ENCODE measurements at regions not wholly inside any gene's neighbourhood (a gene's known extent, or its start where the extent isn't known, plus 50 kb on each side); places are given as distances from the start of the nearest gene placed in this dataset.

DNA sequence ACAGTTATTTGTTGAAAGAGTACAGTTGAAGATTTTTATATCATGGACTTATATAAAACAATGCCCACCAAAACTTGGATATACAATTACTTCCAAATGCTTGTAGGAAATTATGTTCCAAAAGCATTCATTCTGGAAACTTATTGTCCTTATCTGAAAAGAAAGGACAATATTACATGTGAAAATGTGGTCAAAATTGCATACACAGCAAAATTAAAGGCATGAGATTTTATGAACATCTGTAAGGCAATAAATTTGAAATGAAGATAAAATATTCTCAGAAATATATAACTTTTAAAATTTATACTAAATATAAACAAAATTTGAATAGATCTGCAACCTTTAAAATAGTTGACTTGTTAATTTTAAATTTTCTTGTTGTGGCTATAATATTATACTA is 1173.8 kb downstream of the NLGN4X start:
- no peak for DNase-seq

DNA sequence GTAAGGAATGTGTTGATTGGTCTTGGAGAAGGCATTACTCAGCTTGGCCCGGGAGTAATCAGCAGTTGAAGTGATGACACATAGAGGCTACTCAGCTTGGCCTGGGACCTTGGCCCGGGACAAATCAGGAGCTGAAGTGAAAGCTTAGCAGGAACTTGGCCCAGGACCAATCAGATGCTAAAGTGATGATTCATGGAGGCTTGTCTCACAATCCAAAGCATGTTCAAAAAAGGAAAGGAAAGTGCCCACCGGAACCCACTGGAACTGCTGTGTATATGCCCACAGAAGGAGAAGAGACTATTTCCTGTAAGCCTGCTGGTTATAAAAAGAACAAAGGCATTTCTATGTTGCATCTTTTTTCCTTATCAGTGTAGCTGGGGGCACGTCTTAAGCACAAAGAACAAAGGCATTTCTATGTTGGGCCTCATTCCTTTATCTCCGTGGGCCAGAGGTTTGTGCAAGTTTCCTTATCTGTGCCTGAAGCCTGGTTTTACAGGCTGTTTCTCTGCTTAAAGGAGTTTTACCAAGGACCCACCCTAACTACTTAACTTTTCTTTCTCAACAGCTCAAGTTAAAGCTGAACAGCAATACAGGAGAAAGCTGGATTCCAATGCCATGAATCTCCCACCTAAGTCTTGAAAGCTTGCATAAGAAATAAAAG is 1176.7 kb downstream of the NLGN4X start:
- DNase-seq = no peak

DNA sequence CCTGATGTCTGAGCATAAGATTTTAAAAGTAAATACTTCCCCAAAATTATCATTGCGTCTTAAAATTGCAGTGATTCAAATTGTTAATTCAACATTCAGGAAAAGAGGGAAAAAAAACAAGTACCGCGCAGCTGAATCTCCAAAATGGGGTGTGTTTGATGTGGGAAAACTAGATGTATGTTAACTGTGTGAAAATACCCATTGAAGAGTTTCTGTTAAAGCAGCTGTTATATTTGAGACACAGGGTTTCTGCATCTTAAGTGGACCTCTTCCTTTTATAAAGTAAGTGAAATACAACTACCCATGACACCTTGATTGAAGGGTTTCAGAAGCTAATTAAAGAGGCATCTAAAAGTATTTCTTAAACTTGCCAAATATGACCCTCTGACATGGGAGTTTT is 1186.1 kb downstream of the NLGN4X start:
- DNase-seq = no peak

DNA sequence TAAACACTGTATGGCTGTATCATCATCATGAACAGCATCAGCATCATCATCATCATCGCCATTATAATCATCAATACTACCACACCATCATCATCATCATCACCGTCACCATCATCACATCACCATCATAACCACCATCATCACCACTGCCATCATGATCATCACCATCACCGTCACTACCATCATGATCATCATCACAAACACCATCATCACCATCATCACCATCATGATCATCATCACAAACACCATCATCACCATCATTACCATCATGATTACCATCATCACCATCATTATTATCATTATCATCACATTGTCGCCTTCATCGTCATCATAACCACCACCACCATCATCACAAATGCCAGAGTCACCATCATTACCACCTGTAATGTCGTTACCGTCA is 1196.9 kb downstream of the NLGN4X start:
- no peak for DNase-seq

DNA sequence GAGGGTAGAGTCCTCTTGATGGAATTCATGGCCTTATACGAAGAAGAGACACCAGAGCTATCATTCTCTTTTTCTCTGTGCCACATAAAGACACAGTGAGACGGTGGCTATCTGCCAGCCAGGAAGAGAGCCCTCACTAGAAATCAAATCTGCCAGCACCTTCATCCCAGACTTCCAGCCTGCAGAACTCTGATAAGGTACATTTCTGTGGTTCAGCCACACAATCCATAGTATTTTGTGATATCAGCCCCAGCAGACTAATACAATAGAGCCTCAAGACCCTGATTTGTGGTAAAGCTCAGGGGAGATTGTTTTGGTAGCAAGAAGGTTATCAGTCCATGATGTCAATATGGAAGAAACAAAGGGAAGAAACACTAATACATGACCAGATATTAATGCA is 1213.2 kb downstream of the NLGN4X start:
- DNase-seq = no peak

DNA sequence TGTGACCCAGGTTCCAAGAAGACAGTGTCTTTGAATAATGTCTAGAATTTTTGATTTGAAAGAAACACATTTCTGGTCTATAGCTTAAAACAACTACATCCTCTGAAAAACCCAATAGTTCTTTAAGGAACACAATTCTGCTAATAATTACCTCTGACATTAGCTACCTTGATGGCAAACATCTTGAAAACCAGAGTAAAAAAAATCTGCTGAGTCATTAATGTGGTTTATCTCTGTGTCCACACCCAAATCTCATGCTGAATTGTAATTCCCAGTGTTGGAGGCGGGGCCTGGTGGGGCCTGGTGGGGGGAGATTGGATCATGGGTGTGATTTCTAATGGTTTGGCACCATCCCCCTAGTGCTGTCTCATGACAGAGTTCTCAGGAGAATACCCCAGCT is 1233.8 kb downstream of the NLGN4X start:
- no peak for DNase-seq

DNA sequence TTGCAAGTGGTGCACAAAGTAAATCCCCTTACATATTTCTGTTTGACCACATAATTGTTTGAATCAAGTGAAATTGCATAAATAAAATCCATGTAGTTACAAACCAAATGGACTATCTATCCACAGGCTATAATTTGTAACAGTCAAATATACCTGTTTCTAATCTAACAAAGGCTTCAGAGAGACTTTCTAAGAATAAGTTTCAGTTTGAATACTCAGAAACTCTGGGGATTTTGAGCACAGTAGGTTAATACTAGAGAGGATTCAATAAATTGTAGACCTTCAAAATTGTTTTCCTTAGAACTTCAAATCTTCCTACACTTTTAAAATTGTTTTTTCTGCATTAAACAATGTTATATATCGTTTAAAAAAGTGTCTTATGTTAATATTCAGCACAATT is 1250.1 kb downstream of the NLGN4X start:
- DNase-seq = no peak

DNA sequence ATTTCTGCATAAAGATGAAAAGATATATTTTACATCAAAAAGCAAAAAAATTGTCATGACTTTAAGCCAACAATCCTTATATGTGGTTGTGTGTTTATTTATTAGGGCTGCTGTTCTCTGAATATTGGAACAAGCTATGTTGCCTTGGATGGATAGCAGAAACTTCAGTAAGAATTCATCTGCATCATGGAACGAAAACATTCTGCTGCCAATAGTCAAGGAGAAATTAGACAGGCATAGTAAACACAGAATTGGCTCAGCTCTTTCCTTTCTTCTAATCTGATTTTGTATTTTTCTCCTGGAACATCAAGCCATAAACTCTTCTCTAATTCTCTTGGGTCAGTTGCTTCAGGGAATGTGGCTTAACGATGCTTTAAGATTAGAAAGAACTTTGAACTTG is 1257.0 kb downstream of the NLGN4X start:
- DNase-seq = no peak

DNA sequence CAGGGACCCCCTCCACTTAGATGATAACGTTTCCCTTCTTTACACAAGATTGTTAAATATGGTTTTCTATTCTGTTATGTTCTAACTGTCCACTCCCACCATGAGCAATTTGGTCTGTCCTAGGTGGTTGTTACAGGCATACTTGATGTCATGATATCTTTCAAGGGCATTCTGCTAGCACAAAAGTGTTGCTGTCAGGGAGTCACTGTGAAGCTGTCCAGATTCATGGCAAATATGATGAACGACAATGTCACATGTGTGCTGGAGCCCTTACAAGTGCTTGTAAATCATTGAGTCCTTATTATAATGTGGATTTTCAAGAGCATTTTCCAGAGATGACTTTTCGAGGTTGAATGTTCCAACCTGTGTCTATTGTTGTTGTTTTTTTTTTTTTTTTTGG is 1250.7 kb upstream of the PRKX start:
- DNase-seq = no peak

DNA sequence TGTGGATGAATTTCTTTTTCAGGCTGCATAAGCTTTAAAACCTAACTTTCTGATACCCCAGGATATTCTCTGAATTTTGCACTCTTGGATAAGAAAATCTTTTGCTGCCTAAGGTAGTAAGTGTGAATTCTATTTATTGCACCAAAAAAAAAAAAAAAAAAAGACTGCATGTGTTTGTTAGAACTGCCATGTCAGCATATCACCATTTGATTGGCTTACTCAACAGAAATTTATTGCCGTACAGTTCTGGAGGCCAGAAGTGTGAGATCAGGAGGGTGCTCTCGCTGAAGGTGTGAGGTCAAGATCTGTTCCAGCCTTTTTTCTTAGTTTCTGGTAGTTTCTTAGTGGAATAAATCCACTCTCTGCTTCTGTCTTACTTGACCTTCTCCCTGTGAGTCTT is 1250.0 kb upstream of the PRKX start:
- DNase-seq = no peak

DNA sequence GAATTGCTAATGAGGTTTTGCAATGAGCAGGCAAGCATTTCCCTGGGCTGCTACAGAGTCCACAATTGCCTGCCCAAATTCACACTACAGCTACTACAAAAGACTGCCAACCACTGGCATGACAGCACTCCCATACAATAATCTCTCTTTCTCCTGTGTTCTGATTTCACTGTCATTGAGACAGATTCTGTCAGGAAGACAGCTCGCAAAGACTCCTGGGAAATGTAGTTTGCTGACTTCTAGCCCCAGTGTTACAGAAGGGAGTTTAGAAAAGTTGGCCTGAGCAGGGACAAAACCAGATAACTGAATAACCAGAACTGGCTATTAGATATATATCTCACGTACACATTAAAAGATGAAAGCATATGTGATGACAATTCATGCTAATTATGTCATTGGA is 1231.3 kb upstream of the PRKX start:
- no peak for DNase-seq

DNA sequence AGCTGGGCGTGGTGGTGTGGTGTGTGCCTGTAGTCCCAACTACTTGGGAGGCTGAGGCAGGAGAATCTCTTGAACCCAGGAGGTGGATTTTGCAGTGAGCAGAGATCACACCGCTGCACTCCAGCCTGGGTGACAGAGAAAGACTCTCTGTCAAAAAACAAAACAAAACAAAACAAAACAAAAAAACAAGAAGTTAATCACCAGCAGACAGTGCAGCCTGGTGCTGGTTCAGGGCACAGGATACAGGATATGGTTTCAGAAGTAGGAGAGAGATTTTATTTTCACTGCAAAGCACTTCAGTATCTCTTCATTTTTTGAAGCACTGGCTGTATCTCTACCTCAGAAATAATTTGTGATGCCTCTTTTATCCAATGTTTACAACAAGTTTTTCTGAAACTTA is 1222.9 kb upstream of the PRKX start:
- no peak for DNase-seq

DNA sequence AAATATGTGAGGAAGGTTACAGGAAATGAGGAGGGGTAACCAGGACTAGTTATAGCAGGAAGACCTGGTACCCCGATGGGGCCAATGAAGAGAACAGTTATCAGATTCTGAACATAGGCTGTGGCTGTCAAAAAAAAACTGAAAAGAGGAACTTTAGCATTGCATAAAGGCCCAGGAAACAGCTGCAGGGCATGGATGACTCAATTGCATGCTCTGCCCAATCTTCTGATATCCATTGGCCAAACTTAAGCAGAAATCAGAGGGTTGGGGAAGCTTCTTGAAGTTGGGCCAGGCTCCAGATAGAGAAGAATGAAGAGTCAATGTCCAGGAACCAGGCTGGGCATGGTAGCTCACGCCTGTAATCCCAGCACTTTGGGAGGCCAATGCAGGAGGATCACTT is 1222.4 kb upstream of the PRKX start:
- no peak for DNase-seq

DNA sequence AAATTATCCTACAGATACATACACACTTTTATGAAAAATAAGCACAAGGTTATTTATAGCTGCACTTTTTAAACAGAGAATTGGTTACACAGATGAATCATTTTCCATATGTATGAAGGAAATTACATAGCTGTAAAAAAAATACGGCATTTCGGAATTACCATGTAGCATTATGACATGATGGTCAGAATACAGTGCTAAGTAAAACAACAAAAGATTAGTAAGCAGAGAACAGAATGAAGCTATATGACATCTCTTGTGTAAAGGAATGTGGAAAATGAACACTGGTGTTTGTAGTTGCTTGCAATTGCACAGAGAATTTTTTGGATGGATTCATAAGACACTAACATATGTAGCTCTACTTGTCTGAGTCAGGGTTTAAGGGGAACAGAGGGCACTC is 1222.0 kb upstream of the PRKX start:
- DNase-seq = no peak

DNA sequence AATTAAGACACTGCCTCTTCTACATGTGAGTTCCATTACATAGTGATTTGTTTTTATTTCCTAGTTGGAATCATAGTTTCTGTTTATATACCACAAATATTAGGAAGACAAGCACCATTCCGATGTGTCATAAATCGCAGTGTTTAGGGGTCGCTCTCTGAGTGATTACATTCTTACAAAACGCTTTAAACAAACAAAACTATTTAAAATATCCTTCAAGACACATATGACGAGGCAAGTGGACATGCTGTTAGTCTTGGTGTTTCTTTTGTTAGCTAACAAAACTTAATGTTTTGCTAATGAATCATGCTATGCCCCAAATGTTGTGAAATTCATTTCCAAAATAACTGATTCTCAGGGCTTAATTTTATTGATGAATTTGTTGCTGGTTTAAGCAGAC is 1219.3 kb upstream of the PRKX start:
- DNase-seq = no peak

DNA sequence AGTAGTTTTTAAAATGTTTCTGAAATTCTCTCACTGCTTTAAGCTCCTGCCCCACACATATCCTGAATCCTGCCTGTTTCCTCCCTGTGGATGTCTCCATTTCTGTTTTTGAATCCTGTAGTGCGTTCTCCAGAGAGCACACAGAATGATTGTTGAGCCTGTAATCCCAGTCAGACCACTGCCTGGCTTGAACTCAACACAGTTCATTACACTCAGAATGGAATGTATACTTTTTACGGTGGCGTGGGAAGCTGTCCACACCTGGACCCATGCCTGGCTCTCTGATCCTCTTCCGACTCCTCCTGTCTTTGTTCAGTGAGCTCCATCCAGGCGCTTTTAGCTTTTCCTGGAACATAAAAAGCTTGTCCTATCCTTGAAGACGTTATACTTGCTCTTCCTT is 1217.0 kb upstream of the PRKX start:
- DNase-seq = no peak

DNA sequence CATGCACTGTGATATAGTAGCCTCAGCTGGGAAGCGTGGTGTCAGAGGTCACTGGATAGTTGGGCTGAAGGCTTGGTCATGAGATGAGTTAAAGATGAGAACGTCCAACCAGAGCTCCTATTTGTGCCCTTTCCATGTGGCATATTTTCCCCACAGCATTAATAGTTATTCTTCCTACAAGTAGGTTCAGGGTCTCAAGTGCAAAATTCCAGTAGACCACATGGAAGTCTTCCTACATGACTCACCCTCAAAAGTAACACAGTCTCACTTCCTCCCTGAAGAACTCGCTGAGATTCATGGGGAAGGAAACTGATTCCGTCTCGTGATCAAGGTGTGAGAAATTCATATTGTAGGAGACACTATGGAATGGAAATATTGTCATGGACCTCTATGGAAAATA is 1212.5 kb upstream of the PRKX start:
- DNase-seq = no peak

DNA sequence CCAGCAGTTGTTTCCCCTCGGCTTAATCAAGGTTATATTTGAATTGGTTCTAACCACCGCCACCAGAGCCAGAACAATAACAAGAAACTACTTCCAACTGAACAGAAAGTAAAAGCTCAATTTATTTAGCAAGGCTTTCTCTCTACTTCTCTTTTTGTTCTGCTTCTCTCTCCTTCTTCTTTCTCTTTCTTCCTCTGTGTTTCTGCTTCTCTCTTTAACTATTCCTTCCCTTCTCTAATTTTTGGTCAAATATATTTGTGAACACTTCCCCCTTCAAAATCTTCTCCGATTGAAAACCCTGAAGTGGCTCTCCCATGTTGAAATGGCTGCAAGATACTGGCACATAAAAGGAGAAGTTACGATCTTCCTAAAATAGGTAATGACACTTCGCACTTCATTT is 1195.9 kb upstream of the PRKX start:
- no peak for DNase-seq

DNA sequence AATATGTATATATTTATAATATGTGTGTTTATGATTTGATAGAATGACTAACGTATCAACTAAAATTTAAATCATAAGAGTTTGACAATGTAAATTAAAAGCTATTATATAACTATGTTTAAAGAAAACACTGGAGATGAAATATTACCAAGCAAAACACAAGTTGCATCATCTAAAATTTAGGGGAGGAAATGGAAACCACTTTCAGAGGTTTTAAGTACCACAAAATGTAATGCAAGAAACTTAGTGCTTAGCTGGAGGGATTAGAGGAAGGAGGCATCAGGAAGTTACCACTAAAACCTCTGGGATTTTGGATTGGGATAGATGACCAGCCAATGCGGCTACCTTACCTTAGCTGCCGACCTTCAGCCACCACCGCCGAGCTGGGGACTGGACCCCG is 1192.1 kb upstream of the PRKX start:
- no peak for DNase-seq

DNA sequence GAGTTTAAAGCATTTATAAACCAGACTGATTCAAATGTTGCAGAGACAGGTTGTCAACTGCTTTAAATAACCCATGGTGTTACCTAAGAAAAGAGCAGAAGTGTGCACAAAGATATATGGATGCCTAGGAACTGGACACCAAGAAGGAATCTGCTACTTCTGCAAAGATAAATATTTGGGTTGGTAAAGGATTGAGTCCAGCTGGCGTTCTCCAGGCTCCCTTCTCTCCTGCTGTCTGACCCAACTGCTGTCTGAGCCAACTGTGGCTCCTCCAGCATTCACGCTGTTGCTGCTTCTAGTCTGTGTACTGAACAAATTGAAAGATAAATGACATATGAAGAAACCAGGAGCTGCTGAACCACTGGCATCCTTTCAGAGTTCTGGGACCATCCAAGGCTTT is 1167.8 kb upstream of the PRKX start:
- no peak for DNase-seq

DNA sequence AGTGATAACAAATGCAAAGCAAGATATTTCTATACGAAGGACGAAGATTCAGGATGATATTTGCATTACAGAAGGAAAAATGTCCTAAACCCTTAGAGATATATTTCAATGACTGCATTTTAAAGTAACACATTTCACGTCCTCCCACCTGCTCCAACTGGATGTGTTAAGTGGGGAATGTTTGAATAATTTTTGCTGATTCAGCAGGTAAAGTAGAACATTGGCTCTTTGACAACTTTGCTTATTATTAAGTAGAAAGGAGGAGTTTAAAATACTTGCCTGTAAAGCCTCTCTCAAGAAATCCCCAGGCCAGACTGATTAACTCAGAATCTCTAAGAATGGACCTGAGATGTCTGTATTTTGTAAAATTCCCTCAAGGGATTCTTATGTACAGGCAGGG is 1165.2 kb upstream of the PRKX start:
- DNase-seq = no peak

DNA sequence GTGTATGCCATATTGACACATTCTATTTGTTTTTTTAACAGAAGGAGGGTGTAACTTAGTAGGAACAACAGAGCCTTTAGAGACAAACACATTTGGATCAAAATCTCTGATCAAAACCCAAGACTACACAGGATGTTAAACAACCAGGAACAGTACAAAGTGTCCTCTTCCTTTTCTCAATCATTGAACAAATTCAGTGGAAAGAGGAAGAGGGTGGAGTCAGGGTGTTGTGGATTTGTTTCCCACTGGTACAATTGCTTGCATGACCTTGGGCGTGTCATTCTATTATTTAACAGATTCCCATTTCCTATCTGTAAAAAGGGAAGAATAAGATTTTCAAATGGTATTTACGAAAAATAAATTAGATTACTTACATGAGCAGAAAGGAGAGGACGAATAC is 1162.8 kb upstream of the PRKX start:
- no peak for DNase-seq

DNA sequence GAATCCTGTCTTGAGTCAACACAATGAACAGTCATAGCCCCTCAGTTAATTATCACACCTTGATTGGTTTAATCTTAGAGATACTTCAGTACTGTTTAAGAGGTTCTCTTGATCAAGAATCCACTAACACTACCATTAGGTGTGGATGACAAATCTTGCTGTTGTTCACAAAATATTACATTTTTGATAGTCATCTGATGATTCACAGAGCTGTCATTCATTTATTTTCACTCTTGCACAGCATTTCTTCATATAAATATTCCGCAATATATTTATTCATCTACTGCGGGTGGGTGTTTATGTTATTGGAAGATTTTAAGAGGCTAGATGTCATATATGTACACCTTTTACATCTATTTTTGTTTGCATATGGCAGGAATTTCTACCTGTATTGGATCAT is 1138.1 kb upstream of the PRKX start:
- DNase-seq = no peak

DNA sequence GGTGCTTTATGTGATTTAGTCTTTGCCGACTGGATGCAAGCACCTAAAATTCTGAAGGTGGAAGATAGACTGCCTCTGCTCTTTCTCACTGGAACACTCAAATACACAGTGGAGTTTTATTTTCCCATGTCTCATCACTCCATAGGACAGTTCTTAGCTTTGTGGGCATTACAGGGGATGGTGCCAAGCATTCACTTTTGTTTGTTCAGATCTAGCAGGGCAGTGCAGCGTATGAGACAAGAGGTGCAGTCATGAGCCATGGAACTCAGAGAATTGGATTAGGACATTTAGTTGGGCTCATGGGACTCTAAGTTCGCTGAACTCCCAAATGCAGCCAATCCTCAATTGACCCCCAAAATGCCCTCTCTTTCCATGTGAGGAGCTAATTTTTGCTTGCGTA is 1136.9 kb upstream of the PRKX start:
- DNase-seq = no peak

DNA sequence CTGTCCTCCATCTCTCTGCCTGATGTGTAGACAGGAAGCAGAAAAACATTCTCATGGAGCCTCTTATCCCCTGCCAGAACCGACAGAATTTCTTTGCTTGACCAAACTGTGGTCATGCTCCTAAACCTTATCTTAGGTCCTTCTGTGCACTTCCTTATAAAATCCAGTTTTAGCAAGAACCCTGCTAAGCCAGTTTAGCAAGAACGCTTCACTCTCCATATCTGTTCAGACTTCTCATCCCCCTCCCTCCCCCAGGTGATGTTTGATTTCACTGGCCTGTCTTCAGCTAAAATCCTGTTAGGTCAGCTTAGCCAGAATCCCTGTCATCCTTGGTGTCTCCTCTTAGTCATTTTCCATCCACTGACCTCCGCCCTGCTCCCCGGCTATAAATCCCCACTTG is 1130.9 kb upstream of the PRKX start:
- DNase-seq = no peak

DNA sequence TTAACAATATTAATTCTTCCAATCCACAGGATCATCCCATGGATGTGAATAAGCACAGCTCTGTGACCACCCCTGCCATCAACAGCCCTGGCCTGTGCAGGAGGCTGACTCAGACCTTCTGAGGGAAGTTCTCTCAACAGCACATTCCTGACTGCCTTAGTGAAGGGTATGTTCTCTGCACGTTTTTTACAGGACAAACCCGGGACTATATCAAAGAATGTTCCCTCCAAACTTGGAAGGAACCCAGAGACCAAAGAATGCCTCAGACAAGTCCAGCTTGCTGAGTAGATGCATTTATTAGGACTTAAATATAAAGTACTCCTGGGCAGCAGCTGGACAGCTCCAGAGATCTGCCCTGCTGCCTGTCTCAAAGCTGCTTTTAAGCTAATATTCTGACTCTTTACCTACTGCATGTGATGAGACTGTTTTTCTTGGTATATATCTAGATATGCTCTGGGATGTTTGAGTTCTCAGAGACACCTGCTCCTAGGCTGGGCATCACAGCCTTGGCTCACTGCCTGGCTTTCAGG is 1127.8 kb upstream of the PRKX start:
- DNase-seq = no peak
